Osteocyte (in vitro differentiated cells): ENCODE measurements at regions not wholly inside any gene's neighbourhood (a gene's known extent, or its start where the extent isn't known, plus 50 kb on each side); places are given as distances from the start of the nearest gene placed in this dataset.

Experiments
- DNase-seq: peaks from one replicate; pipeline ENCODE4 v3.0.0; 2021; ENCODE audit warnings: mixed read lengths; ENCODE audit not compliant: unreplicated experiment; ENCODE audit errors: extremely low spot score
- H3K27ac Mint-ChIP-seq: one replicate; pipeline ENCODE4 v1.8.0; 2021; ENCODE audit warnings: mild to moderate bottlenecking, mixed read lengths; ENCODE audit not compliant: unreplicated experiment
- H3K27me3 Mint-ChIP-seq: one replicate; pipeline ENCODE4 v1.8.0; 2021; ENCODE audit warnings: mixed read lengths; ENCODE audit not compliant: unreplicated experiment
- H3K36me3 Mint-ChIP-seq: one replicate; pipeline ENCODE4 v1.8.0; 2021; ENCODE audit warnings: mixed read lengths; ENCODE audit not compliant: unreplicated experiment
- H3K4me1 Mint-ChIP-seq: one replicate; pipeline ENCODE4 v1.8.0; 2021; ENCODE audit warnings: mixed read lengths; ENCODE audit not compliant: unreplicated experiment
- H3K4me3 Mint-ChIP-seq: one replicate; pipeline ENCODE4 v1.8.0; 2021; ENCODE audit warnings: mild to moderate bottlenecking, moderate library complexity, mixed read lengths; ENCODE audit not compliant: unreplicated experiment
- H3K9me3 Mint-ChIP-seq: one replicate; pipeline ENCODE4 v1.8.0; 2021; ENCODE audit warnings: mixed read lengths; ENCODE audit not compliant: unreplicated experiment
- TF ChIP-seq, protein P1 (sequence below): fragments of 200-600 bp; sonication (generic); IDR thresholded peaks from 2 replicates; pipeline ENCODE4 v1.5.0; 2021; ENCODE audit warnings: antibody characterized with exemption, mild to moderate bottlenecking, moderate library complexity

DNA sequence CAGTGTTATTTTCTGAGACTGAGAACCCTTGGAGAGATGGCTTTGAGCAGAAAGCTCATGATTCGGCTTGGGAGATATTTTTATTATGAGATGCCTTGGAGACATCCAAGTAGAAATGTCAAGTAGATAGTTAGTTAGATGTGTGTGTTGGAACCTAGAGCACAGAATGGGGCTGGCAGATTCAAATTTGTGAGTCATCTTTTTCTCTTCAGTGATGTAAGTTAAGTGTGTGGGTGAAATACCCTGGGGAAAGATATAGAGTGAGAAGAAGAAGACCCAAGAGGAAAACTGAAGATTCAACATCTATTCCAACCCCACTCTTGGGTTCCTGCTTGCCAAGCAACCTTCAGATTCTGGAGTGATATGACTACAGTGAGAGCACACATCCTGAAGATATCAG is 580.8 kb upstream of the AMOT start:
- TF ChIP-seq, protein P1, sequence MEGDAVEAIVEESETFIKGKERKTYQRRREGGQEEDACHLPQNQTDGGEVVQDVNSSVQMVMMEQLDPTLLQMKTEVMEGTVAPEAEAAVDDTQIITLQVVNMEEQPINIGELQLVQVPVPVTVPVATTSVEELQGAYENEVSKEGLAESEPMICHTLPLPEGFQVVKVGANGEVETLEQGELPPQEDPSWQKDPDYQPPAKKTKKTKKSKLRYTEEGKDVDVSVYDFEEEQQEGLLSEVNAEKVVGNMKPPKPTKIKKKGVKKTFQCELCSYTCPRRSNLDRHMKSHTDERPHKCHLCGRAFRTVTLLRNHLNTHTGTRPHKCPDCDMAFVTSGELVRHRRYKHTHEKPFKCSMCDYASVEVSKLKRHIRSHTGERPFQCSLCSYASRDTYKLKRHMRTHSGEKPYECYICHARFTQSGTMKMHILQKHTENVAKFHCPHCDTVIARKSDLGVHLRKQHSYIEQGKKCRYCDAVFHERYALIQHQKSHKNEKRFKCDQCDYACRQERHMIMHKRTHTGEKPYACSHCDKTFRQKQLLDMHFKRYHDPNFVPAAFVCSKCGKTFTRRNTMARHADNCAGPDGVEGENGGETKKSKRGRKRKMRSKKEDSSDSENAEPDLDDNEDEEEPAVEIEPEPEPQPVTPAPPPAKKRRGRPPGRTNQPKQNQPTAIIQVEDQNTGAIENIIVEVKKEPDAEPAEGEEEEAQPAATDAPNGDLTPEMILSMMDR = no peak
- H3K4me1 Mint-ChIP-seq = no peaks in the 10 kb centered on the region

DNA sequence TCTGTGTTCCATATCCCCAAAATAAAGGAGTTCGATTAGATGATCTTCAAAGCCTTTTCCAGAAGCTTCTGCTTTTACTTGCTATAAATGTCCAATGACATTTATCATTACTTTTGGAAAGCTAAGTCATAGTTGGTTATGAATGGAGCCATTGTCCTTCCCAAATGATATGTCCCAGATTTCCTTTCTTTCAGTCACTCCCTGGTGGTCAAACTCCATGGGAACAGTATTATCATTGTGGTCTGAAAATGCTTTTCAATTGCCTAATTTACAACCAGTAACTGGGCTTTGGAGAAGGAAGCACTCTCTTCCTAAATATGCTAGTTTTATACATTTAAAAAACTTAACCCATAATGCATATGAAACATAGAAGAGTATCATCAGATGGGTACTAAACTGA is 571.5 kb upstream of the AMOT start:
- Mint-ChIP-seq H3K27me3 (no peaks in the 10 kb centered on the region), H3K27ac (no peak overlapping the region), H3K4me1 (no peaks in the 10 kb centered on the region), H3K9me3 (peaks cover 11% of the 10 kb centered on the region), H3K36me3 (no peaks in the 10 kb centered on the region), H3K4me3 (no peak overlapping the region)
- TF ChIP-seq, protein P1 = no peak
- DNase-seq = no peak

More for the DNA sequence above, 580.8 kb upstream of the AMOT start:
- H3K4me3 Mint-ChIP-seq = no peak overlapping the region
- peaks cover 8% of the 10 kb centered on the region for H3K9me3 Mint-ChIP-seq
- H3K36me3 Mint-ChIP-seq = no peaks in the 10 kb centered on the region
- no peak overlapping the region for H3K27ac Mint-ChIP-seq
- H3K27me3 Mint-ChIP-seq = peaks cover 2% of the 10 kb centered on the region
- no peak for DNase-seq

DNA sequence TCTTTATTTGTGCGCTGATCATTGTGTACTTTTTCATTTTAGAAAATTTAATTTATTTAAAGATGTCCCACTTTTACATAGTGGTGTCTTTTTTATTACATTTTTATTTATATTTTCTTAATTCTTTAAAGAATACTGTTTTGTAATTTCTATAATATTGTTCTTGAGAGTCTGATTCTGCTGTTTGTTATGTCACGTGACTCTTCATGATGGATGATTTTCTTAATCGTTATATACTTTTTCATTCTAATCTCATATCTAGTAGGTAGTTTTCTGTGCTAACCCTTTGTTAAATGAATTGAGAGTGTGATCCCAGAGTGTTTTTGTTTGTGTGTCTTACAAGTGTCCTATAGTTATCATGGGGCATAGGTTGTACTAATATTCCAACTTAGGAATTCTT is 568.2 kb upstream of the AMOT start:
- Mint-ChIP-seq H3K27me3 (no peaks in the 10 kb centered on the region), H3K4me3 (no peak overlapping the region), H3K36me3 (no peaks in the 10 kb centered on the region), H3K9me3 (peaks cover 9% of the 10 kb centered on the region), H3K27ac (no peak overlapping the region), H3K4me1 (no peaks in the 10 kb centered on the region)
- TF ChIP-seq, protein P1 = no peak
- DNase-seq = no peak

DNA sequence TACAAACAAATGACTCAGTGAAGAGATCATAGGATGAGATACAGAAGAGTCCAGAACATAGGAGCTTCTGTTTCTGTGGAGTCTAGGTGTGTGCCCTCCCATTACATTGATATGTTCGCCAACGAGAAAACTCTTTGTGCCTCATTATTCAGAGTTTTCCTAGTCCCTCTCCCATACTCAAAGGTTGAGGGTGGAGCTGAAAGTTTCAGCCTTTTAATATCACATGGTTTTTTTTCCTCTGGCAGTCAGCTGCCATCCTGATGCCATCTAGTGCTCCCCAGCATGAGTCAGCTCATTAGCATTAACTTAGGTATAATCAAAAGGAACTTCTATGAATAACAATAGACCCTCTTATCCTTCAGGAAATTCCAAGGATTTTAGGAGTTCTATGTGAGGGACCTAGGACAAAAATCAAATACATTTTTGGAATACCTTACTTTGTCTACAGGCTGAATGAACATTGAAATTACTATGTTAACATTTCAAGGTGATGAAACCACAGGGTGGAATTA is 559.6 kb upstream of the AMOT start:
- TF ChIP-seq, protein P1 = no peak
- no peak for DNase-seq
- H3K9me3 Mint-ChIP-seq = no peaks in the 10 kb centered on the region
- no peak overlapping the region for H3K4me3 Mint-ChIP-seq
- no peaks in the 10 kb centered on the region for H3K27me3 Mint-ChIP-seq
- no peaks in the 10 kb centered on the region for H3K36me3 Mint-ChIP-seq
- H3K4me1 Mint-ChIP-seq = peaks cover 14% of the 10 kb centered on the region
- no peak overlapping the region for H3K27ac Mint-ChIP-seq

DNA sequence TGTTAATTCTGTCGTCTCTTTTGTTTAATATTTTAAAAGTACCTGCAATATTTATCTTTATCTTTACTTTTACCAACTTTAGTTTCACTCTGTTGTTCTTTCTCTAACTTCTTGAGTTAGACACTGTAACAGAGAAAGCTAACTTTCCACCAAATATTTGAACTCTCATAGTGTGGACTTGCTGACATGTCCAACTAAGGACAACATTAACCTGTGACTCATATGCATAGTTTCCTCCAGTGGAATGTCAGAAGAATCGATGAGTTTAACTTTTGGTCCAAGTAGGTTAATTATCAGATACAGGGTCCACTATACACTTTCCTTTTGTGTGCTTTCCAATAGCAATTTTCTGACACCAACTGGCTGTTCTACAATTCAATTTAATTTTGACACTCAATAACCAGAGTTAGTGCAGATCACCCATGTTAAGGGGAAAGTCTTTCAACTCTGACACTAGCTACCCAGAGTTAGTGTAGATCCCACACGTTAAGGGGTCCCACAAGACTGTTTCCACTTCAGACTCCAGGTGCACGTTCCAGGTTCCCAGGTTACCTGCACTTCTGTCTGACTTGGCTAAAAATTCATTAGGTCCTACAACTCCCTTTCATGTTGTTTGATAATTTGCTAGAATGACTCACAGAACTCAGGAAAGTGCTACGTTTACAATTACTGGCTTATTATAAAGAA is 559.0 kb upstream of the AMOT start:
- Mint-ChIP-seq H3K27ac (no peak overlapping the region), H3K27me3 (no peaks in the 10 kb centered on the region), H3K36me3 (no peaks in the 10 kb centered on the region), H3K4me1 (peaks cover 14% of the 10 kb centered on the region), H3K9me3 (no peaks in the 10 kb centered on the region), H3K4me3 (no peak overlapping the region)
- TF ChIP-seq, protein P1 = no peak
- DNase-seq = no peak
